ENCODE measurements at regions not wholly inside any gene's neighbourhood (a gene's known extent, or its start where the extent isn't known, plus 50 kb on each side); places are given as distances from the start of the nearest gene placed in this dataset.
"Not testable (repeated sequence)": the region's sequence is repeated elsewhere in the genome, so short reads cannot be mapped to it uniquely, and the experiment has no call there.

- no peak for DNase-seq (ENCODE audit: low spot score)
- Histone ChIP-seq H3K4me3 (no peak overlapping the region), H3K27ac (no peak overlapping the region)
- TF ChIP-seq CTCF (IDR thresholded peaks at IDR 0.05) = no peak
Observed at GRCh38 chr7:131816391-131817007, 260.1 kb upstream of the PODXL start.

GRCh38 chr7:131808736-131809135 is 252.3 kb upstream of the PODXL start:
- Histone ChIP-seq H3K4me3 (no peak overlapping the region), H3K27ac (no peak overlapping the region)
- DNase-seq (ENCODE audit: low spot score) = no peak
- no peak for TF ChIP-seq CTCF (IDR thresholded peaks at IDR 0.05)

- DNase-seq (ENCODE audit: low spot score); H3K4me3 ChIP-seq; H3K27ac ChIP-seq: not testable (repeated sequence)
Observed at GRCh38 chr7:131808156-131808555, 251.7 kb upstream of the PODXL start.

DNA sequence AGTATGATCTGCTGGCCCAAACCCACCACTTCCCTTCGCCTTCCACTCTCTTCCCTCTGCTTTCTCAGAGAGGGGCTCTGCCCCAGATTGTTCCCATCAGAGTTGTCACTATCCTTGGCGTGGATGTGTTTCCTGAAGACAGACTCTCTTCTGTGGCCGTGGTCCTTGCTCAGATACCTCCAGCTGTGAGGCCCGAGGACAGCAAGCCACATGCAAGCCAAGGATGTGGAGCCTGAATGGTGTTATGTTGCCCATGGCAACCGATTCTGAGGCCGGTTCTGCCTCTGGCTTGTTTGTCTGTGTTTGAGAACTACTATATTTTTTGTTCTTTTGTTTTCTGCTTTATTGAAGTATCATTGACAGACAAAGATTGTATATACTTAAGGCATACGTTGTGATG is 247.4 kb upstream of the PODXL start:
- DNase-seq (ENCODE audit: low spot score) = no peak
- no peak for TF ChIP-seq CTCF (IDR thresholded peaks at IDR 0.05)
- Histone ChIP-seq H3K4me3 (no peak overlapping the region), H3K27ac (no peak overlapping the region)

- DNase-seq (ENCODE audit: low spot score) = no peak
- Histone ChIP-seq H3K4me3 (no peak overlapping the region), H3K27ac (no peak overlapping the region)
- TF ChIP-seq CTCF (IDR thresholded peaks at IDR 0.05) = no peak
Observed at GRCh38 chr7:131802195-131802864, 245.9 kb upstream of the PODXL start.

GRCh38 chr7:131800531-131800930 is 244.1 kb upstream of the PODXL start:
- TF ChIP-seq CTCF (IDR thresholded peaks at IDR 0.05) = no peak
- no peak for DNase-seq (ENCODE audit: low spot score)
- no peak overlapping the region for H3K4me3 ChIP-seq
- no peak overlapping the region for H3K27ac ChIP-seq

DNA sequence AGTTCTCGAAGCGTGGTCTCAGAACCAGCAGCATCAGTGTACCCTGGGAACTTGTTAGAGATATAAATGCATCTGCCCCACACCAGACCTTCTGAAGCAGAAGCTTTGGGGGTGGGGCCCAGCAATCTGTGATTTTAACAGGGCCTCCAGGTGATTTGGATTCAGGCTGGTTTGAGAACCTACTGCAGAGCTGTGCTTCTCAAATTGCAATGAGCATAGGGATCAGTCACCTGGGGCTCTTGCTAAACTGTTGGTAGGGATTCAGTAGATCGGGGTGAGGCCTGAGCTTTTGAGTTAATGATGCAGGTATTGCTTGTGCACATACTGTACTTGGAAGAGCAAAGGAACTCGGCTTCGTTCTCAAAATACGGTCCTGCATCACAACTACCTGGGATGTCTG is 243.6 kb upstream of the PODXL start:
- no peak overlapping the region for H3K27ac ChIP-seq
- no peak for DNase-seq (ENCODE audit: low spot score)

More for the DNA sequence above, 243.6 kb upstream of the PODXL start:
- no peak overlapping the region for H3K4me3 ChIP-seq
- no peak for TF ChIP-seq CTCF (IDR thresholded peaks at IDR 0.05)

All from coronary artery (tissue), 2 donors.